ENCODE measurements at regions not wholly inside any gene's neighbourhood (a gene's known extent, or its start where the extent isn't known, plus 50 kb on each side); places are given as distances from the start of the nearest gene placed in this dataset.

GRCh38 chr15:101568821-101569555 is 79.5 kb upstream of the PCSK6 start:
- no peak overlapping the region for H3K9ac ChIP-seq (ENCODE audit: low read length)

More at GRCh38 chr15:101568821-101569555, 79.5 kb upstream of the PCSK6 start:
- peaks cover 0 to 7% of the 10 kb centered on the region in 2 experiments; a peak in 2 of 4 replicates for H3K4me1 ChIP-seq (ENCODE audit: control insufficient read depth in 1 of 2, insufficient read depth in 2 of 2, low read length in 2 of 2)
- H3K4me2 ChIP-seq (ENCODE audit: low read length), result no peak overlapping the region
- no peak overlapping the region for H2AFZ ChIP-seq (ENCODE audit: low read depth, low read length, poor library complexity, severe bottlenecking)
- intact Hi-C loops (cut with micrococcal nuclease), result no loop called here
- H3K9me2 ChIP-seq (ENCODE audit: insufficient read depth), result no peaks in the 10 kb centered on the region
- DNase-seq (ENCODE audit: low read depth, low spot score), result no peak
- ATAC-seq, result no peak
- no peak overlapping the region for H3K27ac ChIP-seq (ENCODE audit: low read depth, low read length)
- H3K27me3 ChIP-seq (ENCODE audit: insufficient read depth, low read length), result no peaks in the 10 kb centered on the region
- H4K20me1 ChIP-seq (ENCODE audit: insufficient read depth), result no peaks in the 10 kb centered on the region
- no TSS peak for BruUV-seq (replicated peaks)
- ChIA-PET RAD21 (ENCODE audit: low non-redundant PET in 1 of 2, low total read pairs in 2 of 2, uncharacterized antibody in 2 of 2, unreplicated experiment in 2 of 2) (no interaction called here), CTCF (no interaction called here), POLR2A (no interaction called here)
- no peak overlapping the region for H3K4me3 ChIP-seq (replicated peaks in 1 of 2; ENCODE audit: low read depth in 1 of 2, low read length in 2 of 2)
- H3K36me3 ChIP-seq (ENCODE audit: control insufficient read depth in 1 of 2, insufficient read depth in 2 of 2, low read length in 2 of 2), result no peaks in the 10 kb centered on the region
- H3K9me3 ChIP-seq (ENCODE audit: control insufficient read depth in 1 of 2, insufficient read depth in 1 of 2, low read depth in 1 of 2, low read length in 2 of 2), result no peaks in the 10 kb centered on the region
- TF ChIP-seq POLR2A (IDR thresholded peaks at IDR 0.05; ENCODE audit: borderline replicate concordance, extremely low read depth, insufficient read depth, insufficient read length) (no peak), CEBPB (IDR thresholded peaks at IDR 0.05; ENCODE audit: low read depth) (no peak), REST (IDR thresholded peaks at IDR 0.05; ENCODE audit: low read depth) (no peak), SP1 (IDR thresholded peaks at IDR 0.05; ENCODE audit: low read depth) (no peak), POLR2AphosphoS5 (IDR thresholded peaks at IDR 0.05; ENCODE audit: low read depth, low read length) (no peak), ZNF274 (IDR thresholded peaks at IDR 0.05; ENCODE audit: low read depth, low read length) (no peak), ELF1 (IDR thresholded peaks at IDR 0.05; ENCODE audit: borderline replicate concordance, low read depth) (no peak), MAX (IDR thresholded peaks at IDR 0.05) (no peak), ZBTB33 (IDR thresholded peaks at IDR 0.05; ENCODE audit: extremely low read depth, insufficient replicate concordance, low read length) (no peak), EZH2phosphoT487 (IDR thresholded peaks at IDR 0.05; ENCODE audit: borderline replicate concordance) (no peak), TCF7L2 (IDR thresholded peaks at IDR 0.05; ENCODE audit: borderline replicate concordance, extremely low read depth, insufficient read depth, insufficient read length) (no peak), ATF3 (IDR thresholded peaks at IDR 0.05) (no peak)
- H3K79me2 ChIP-seq (ENCODE audit: insufficient read depth, low read length), result no peaks in the 10 kb centered on the region

Data from HCT116 (cell line).